ENCODE measurements at regions not wholly inside any gene's neighbourhood (a gene's known extent, or its start where the extent isn't known, plus 50 kb on each side); places are given as distances from the start of the nearest gene placed in this dataset.

GRCh38 chr16:13436641-13437412, 483.1 kb upstream of the ERCC4 start (continued):
- no peak for TF ChIP-seq ATF3 (IDR thresholded peaks at IDR 0.05)
- no peak for TF ChIP-seq CEBPB (IDR thresholded peaks at IDR 0.05; ENCODE audit: low read depth)
- TF ChIP-seq SRF (IDR thresholded peaks at IDR 0.05; ENCODE audit: low read depth): no peak
- TF ChIP-seq TCF7L2 (IDR thresholded peaks at IDR 0.05; ENCODE audit: borderline replicate concordance, extremely low read depth, insufficient read depth, insufficient read length): no peak
- TF ChIP-seq ZFX (IDR thresholded peaks at IDR 0.05): no peak
- no peak for TF ChIP-seq EZH2phosphoT487 (IDR thresholded peaks at IDR 0.05; ENCODE audit: borderline replicate concordance)
- TF ChIP-seq POLR2A (IDR thresholded peaks at IDR 0.05; ENCODE audit: borderline replicate concordance, extremely low read depth, insufficient read depth, insufficient read length): no peak
- TF ChIP-seq EGR1 (IDR thresholded peaks at IDR 0.05; ENCODE audit: low read depth): no peak
- TF ChIP-seq, protein P1, sequence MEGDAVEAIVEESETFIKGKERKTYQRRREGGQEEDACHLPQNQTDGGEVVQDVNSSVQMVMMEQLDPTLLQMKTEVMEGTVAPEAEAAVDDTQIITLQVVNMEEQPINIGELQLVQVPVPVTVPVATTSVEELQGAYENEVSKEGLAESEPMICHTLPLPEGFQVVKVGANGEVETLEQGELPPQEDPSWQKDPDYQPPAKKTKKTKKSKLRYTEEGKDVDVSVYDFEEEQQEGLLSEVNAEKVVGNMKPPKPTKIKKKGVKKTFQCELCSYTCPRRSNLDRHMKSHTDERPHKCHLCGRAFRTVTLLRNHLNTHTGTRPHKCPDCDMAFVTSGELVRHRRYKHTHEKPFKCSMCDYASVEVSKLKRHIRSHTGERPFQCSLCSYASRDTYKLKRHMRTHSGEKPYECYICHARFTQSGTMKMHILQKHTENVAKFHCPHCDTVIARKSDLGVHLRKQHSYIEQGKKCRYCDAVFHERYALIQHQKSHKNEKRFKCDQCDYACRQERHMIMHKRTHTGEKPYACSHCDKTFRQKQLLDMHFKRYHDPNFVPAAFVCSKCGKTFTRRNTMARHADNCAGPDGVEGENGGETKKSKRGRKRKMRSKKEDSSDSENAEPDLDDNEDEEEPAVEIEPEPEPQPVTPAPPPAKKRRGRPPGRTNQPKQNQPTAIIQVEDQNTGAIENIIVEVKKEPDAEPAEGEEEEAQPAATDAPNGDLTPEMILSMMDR (IDR thresholded peaks at IDR 0.05 in 2 of 3, conservative IDR thresholded peaks at IDR 0.05 in 1 of 3; ENCODE audit: borderline replicate concordance in 1 of 3, insufficient read depth in 1 of 3, low read depth in 2 of 3, low read length in 2 of 3): no peak
- no peak for TF ChIP-seq FOSL1 (IDR thresholded peaks at IDR 0.05; ENCODE audit: low read depth)
- TF ChIP-seq ELF1 (IDR thresholded peaks at IDR 0.05; ENCODE audit: borderline replicate concordance, low read depth): no peak
- TF ChIP-seq POLR2AphosphoS5 (IDR thresholded peaks at IDR 0.05; ENCODE audit: low read depth, low read length): no peak

- POLR2A ChIA-PET: no interaction called here
- Histone ChIP-seq H3K79me2 (ENCODE audit: insufficient read depth, low read length) (no peaks in the 10 kb centered on the region), H3K4me1 (ENCODE audit: control insufficient read depth in 1 of 2, insufficient read depth in 2 of 2, low read length in 2 of 2) (no peaks in the 10 kb centered on the region), H3K27me3 (ENCODE audit: insufficient read depth, low read length) (no peaks in the 10 kb centered on the region), H3K27ac (ENCODE audit: low read depth, low read length) (no peak overlapping the region), H3K9me3 (ENCODE audit: control insufficient read depth in 1 of 2, insufficient read depth in 1 of 2, low read depth in 1 of 2, low read length in 2 of 2) (peaks cover 0 to 5% of the 10 kb centered on the region in 2 experiments; a peak in 1 of 4 replicates), H3K4me2 (ENCODE audit: low read length) (no peak overlapping the region), H3K36me3 (ENCODE audit: control insufficient read depth in 1 of 2, insufficient read depth in 2 of 2, low read length in 2 of 2) (no peaks in the 10 kb centered on the region), H2AFZ (ENCODE audit: low read depth, low read length, poor library complexity, severe bottlenecking) (no peak overlapping the region), H4K20me1 (ENCODE audit: insufficient read depth) (no peaks in the 10 kb centered on the region), H3K4me3 (replicated peaks in 1 of 2; ENCODE audit: low read depth in 1 of 2, low read length in 2 of 2) (no peak overlapping the region), H3K9ac (ENCODE audit: low read length) (no peak overlapping the region), H3K9me2 (ENCODE audit: insufficient read depth) (no peaks in the 10 kb centered on the region)
- BruUV-seq (replicated peaks): no TSS peak
- DNase-seq (ENCODE audit: low read depth, low spot score) (no peak), ATAC-seq (no peak)
- RAD21 ChIA-PET (ENCODE audit: low non-redundant PET in 1 of 2, low total read pairs in 2 of 2, uncharacterized antibody in 2 of 2, unreplicated experiment in 2 of 2): no interaction called here
- CTCF ChIA-PET: no interaction called here
- intact Hi-C loops (cut with micrococcal nuclease): no loop called here
- TF ChIP-seq EZH2 (IDR thresholded peaks at IDR 0.05): no peak
- TF ChIP-seq, protein P1 (IDR thresholded peaks at IDR 0.05 in 2 of 3, conservative IDR thresholded peaks at IDR 0.05 in 1 of 3; ENCODE audit: borderline replicate concordance in 1 of 3, insufficient read depth in 1 of 3, low read depth in 2 of 3, low read length in 2 of 3): no peak
- TF ChIP-seq, protein P2, sequence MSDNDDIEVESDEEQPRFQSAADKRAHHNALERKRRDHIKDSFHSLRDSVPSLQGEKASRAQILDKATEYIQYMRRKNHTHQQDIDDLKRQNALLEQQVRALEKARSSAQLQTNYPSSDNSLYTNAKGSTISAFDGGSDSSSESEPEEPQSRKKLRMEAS (IDR thresholded peaks at IDR 0.05): no peak
- no peak for TF ChIP-seq SP1 (IDR thresholded peaks at IDR 0.05; ENCODE audit: low read depth)
- TF ChIP-seq, protein P3, sequence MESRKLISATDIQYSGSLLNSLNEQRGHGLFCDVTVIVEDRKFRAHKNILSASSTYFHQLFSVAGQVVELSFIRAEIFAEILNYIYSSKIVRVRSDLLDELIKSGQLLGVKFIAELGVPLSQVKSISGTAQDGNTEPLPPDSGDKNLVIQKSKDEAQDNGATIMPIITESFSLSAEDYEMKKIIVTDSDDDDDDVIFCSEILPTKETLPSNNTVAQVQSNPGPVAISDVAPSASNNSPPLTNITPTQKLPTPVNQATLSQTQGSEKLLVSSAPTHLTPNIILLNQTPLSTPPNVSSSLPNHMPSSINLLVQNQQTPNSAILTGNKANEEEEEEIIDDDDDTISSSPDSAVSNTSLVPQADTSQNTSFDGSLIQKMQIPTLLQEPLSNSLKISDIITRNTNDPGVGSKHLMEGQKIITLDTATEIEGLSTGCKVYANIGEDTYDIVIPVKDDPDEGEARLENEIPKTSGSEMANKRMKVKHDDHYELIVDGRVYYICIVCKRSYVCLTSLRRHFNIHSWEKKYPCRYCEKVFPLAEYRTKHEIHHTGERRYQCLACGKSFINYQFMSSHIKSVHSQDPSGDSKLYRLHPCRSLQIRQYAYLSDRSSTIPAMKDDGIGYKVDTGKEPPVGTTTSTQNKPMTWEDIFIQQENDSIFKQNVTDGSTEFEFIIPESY (IDR thresholded peaks at IDR 0.05; ENCODE audit: extremely low read depth, insufficient replicate concordance, low read length): no peak
- TF ChIP-seq ATF3 (IDR thresholded peaks at IDR 0.05): no peak
Observed at GRCh38 chr16:13437413-13437795, 482.6 kb upstream of the ERCC4 start.
